ENCODE measurements at regions not wholly inside any gene's neighbourhood (a gene's known extent, or its start where the extent isn't known, plus 50 kb on each side); places are given as distances from the start of the nearest gene placed in this dataset.

DNA sequence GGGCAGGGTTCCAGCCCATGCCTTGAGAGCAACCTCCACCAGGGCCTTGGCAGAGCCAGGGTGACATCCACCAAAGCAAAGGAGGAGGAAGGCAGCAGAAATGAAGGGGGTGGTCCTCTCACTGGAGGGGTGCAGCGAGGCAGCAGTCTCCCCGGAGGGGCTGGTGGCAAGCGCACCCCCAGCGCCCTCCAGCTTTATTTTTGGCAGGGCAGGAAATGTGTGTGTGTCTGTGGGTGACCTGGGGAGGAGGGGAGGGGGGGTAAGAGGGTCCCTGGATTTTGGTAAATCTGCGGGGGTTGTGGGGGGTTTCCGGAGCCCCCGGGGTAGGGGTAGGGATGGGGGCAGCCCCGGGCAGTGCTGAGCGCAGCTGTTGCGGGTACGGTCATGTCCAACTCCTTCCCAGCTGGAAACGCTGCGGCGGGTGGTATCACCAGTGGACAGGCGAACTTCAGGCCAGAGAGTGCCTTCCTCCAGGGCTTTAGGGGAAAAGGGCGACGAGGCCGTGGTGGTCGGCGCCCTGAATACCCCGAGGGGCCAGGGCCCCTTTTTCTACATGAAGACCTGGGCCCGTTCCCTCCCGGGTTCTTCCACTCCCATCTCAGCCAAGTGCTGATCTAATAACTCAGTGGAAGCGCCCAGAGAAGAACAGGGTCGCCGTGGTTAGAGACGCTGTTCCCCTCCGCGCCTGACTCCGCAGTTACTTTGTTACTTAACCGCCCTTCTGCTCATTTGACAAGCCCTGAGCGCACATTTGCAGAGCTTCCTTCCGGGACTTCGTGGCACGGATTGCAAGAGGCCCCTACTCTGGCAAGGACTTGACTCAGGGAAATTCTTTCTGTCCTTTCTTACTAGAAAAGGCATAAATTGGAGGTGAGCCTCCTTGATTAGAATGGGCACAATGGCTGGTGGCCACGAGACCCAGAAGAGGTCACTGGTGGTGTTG, 55.2 kb downstream of the FOS start:
- Mint-ChIP-seq H3K36me3 (ENCODE audit: low read depth) (no peaks in the 10 kb centered on the region), H3K4me3 (peak overlapping the region; percentile 70), H3K27me3 (no peaks in the 10 kb centered on the region), H3K27ac (peak overlapping the region; percentile 85), H3K9me3 (no peaks in the 10 kb centered on the region), H3K4me1 (ENCODE audit: low read depth) (peaks cover 34% of the 10 kb centered on the region)

DNA sequence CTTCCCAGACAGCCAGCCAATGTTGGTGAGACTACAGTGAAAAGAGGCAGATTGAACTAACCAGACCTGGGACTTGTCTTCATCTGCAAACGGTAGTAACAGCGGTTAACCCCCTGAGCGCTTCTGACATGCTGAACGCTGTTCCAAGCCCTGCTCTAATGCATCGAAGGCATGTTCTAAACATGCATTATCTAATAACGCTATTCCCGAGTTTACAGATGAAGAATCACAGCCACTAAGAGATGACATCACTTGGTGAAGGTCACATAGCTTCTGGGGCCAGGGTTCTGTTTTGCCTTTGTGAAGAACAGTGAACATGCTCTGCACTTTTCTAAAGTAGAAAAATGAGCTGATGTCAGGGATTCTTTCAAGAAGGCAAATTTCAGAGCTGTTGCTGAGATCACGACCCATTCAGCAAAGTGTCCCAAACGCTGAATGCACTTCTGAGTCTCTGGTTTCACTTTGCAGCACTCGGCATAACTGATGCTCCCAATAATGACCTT, 56.0 kb downstream of the FOS start:
- H3K36me3 Mint-ChIP-seq (ENCODE audit: low read depth): no peaks in the 10 kb centered on the region
- peaks cover 34% of the 10 kb centered on the region for H3K4me1 Mint-ChIP-seq (ENCODE audit: low read depth)
- no peaks in the 10 kb centered on the region for H3K27me3 Mint-ChIP-seq
- peak overlapping the region; percentile 85 for H3K27ac Mint-ChIP-seq
- peak overlapping the region; percentile 70 for H3K4me3 Mint-ChIP-seq
- H3K9me3 Mint-ChIP-seq: no peaks in the 10 kb centered on the region

DNA sequence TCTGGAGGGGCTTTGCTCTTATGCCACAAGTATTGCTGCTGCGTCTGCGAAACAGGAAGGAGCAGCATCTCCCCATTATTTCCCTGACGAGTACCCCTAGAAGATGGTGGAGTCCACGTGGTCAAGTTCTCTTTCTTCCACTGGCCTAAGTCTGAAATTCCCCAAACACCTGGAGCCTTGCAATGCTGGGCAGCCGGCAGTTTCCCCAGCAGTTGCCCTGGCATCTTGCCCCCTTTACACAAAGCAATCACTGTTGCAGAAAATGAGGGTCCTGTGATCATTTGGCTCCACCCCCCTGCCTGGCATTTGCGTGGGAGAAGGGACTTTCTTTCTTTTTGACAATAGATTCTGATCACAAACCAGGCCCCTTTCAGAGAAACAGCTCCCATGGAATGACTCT, 56.9 kb downstream of the FOS start:
- peaks cover 34% of the 10 kb centered on the region for H3K4me1 Mint-ChIP-seq (ENCODE audit: low read depth)
- H3K27me3 Mint-ChIP-seq: no peaks in the 10 kb centered on the region
- no peak overlapping the region for H3K27ac Mint-ChIP-seq
- H3K4me3 Mint-ChIP-seq: no peak overlapping the region
- H3K36me3 Mint-ChIP-seq (ENCODE audit: low read depth): no peaks in the 10 kb centered on the region
- H3K9me3 Mint-ChIP-seq: no peaks in the 10 kb centered on the region

DNA sequence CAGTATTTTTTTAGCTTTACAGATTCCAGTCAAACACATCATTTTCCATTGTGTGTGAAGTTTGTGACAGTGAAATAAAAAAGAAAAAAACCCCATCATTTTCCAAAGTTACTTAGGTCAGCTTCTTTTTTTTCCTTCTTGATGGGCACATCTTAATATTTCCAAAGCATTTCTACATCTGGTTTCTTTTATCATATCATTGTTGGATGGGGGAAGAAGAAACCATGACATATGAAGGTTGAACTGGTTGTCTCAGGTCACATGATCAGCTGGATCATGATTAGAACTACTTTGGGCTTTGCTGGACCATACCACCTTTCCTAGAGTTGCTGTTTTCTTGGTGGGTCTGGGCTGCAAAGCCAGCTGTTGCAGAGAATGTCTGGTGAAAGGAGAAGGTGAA, 59.8 kb downstream of the FOS start:
- Mint-ChIP-seq H3K27me3 (no peaks in the 10 kb centered on the region), H3K4me3 (no peak overlapping the region), H3K36me3 (ENCODE audit: low read depth) (no peaks in the 10 kb centered on the region), H3K27ac (no peak overlapping the region), H3K9me3 (no peaks in the 10 kb centered on the region), H3K4me1 (ENCODE audit: low read depth) (peaks cover 30% of the 10 kb centered on the region)

DNA sequence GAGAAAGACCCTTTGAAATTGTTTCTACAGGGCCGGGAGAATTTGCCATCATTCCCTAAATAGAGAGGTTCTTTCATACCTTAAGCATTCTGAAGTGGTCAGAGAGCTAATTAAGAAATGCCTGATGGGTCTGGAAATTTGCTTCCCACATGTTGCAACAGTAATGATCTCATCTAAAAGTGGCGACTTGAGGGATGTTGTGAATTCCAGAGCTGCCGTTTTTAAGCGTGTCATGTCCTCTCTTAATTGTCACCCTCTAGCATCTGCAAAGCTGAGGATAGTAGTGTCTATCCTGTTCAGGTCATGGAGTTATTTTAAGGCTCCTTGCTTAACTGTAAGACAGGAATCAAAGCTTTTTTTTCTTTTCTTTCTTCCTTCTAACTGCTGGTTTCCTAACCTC, 60.4 kb downstream of the FOS start:
- Mint-ChIP-seq H3K27ac (no peak overlapping the region), H3K9me3 (no peaks in the 10 kb centered on the region), H3K4me3 (no peak overlapping the region), H3K36me3 (ENCODE audit: low read depth) (no peaks in the 10 kb centered on the region), H3K27me3 (no peaks in the 10 kb centered on the region), H3K4me1 (ENCODE audit: low read depth) (peaks cover 23% of the 10 kb centered on the region)

DNA sequence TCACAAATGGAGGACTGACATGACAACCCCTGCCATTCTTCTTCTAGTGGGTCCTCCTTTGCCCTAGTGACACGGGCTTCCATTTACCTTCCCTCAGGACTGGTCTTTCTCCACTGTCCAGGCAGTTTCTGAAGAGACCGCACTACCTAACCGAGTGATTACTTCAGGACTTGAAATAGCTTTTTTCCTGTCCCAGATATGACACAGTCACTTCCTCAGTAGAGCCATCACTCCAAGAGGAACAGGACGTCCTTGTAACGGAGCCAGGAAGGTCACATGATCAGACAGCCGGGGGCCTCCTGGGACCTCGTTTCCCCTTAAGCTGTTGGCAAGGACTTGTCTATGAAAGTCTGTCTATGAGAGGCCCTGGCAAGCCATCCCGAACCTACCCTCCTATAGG, 62.3 kb downstream of the FOS start:
- Mint-ChIP-seq H3K36me3 (ENCODE audit: low read depth) (no peaks in the 10 kb centered on the region), H3K4me3 (no peak overlapping the region), H3K27ac (no peak overlapping the region), H3K27me3 (no peaks in the 10 kb centered on the region), H3K4me1 (ENCODE audit: low read depth) (peaks cover 6% of the 10 kb centered on the region), H3K9me3 (no peaks in the 10 kb centered on the region)

DNA sequence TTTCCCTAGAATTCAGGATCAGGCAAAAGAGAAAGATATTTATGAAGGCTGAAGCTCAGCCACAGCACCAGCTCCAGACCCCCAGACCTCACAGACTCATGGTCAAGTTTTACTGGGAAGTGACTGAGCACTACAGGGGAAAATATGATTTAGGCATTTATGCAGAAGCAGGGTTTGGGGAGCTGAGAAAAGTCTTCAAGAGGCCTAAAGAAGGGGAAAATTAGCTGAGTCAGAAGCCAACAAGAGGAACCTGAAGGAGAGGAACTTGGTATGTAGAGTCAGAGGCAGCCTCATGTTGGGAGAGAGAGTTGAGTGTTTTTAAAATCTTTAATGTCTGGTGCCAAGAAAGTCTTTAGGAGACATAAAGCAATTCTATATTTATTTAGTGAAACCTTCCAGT, 63.0 kb downstream of the FOS start:
- Mint-ChIP-seq H3K27me3 (no peaks in the 10 kb centered on the region), H3K4me3 (no peak overlapping the region), H3K9me3 (no peaks in the 10 kb centered on the region), H3K27ac (no peak overlapping the region), H3K36me3 (ENCODE audit: low read depth) (no peaks in the 10 kb centered on the region), H3K4me1 (ENCODE audit: low read depth) (peaks cover 6% of the 10 kb centered on the region)

DNA sequence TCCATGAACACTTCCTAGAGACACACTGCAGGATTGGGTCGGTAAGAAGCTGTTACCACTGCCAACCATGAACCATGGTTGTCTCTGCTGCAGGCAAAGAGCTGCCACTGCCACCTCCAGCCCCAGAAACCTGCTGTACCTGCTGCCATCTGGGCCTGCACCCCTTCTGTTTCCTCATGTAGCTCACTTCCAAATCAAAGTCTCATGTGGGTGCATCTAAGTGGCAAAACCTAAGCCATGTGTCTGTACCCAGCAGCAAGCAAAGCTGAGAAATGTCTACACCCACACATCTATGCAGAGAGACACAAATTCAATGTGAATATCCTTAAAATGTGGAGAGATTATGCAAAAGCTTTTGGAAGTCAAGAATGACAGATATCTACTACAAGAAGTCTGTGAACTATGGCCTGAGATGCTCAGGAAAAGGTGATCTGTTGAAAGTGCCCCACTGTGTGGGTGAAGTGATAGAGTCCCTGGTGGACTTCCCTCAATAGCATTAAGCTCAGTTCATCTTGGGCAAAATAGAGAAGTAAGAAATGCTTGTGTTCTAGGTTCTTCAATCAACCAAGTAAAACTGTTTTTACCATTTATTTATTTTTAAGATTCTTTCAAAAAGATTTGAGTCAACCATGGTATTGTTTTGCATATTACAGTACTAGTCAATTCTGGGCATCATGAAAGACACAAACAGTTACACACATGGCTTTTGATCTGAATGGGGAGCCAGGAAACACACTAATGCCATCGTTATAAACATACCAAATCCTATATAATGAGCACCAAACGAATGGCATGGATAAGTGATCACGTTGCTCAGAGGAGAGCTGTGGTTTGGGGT, 64.4 kb downstream of the FOS start:
- Mint-ChIP-seq H3K4me3 (no peak overlapping the region), H3K27ac (no peak overlapping the region), H3K36me3 (ENCODE audit: low read depth) (no peaks in the 10 kb centered on the region), H3K27me3 (no peaks in the 10 kb centered on the region), H3K4me1 (ENCODE audit: low read depth) (peaks cover 6% of the 10 kb centered on the region), H3K9me3 (no peaks in the 10 kb centered on the region)

DNA sequence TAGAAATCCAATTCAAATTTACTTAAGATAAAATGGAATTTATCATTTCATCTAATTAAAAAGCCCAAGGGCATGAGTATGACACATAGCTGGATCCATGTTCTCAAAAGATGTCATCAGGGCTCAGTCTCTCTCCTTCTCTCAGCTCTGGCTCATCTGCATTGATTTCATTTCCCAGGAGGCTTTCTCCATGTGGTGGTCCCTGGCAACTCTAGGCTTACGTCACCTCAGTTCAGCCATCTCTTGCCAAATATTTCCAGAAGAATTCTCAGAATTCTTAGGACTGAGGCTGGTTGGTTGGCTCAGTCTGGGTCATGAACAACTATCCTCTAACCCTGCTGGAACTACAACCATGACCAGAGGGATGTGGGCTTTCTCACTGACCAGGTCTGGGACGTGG, 65.3 kb downstream of the FOS start:
- Mint-ChIP-seq H3K4me3 (no peak overlapping the region), H3K27ac (no peak overlapping the region), H3K27me3 (no peaks in the 10 kb centered on the region), H3K9me3 (no peaks in the 10 kb centered on the region), H3K4me1 (ENCODE audit: low read depth) (peaks cover 6% of the 10 kb centered on the region), H3K36me3 (ENCODE audit: low read depth) (no peaks in the 10 kb centered on the region)

DNA sequence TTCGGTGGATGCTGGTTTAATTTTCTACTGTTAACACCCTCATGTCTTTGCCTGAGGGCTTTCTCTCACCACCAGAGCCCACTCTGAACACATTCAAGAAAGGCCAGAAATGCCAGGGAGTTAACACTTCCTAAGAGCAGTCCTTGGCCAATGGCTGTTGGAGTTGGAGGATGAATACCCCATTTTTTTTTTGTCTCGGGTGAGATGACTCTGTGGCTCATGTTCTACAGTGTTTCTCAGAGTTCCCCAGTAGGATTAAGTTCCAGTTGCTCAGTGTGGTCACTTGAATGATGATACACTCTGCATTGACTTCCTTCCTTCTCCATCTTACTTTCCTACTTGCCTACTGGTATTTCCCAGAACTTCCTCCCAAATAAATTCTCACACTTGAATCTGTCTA, 65.8 kb downstream of the FOS start:
- Mint-ChIP-seq H3K4me3 (no peak overlapping the region), H3K36me3 (ENCODE audit: low read depth) (no peaks in the 10 kb centered on the region), H3K4me1 (ENCODE audit: low read depth) (peaks cover 6% of the 10 kb centered on the region), H3K27me3 (no peaks in the 10 kb centered on the region), H3K9me3 (peaks cover under 1% of the 10 kb centered on the region), H3K27ac (no peak overlapping the region)

DNA sequence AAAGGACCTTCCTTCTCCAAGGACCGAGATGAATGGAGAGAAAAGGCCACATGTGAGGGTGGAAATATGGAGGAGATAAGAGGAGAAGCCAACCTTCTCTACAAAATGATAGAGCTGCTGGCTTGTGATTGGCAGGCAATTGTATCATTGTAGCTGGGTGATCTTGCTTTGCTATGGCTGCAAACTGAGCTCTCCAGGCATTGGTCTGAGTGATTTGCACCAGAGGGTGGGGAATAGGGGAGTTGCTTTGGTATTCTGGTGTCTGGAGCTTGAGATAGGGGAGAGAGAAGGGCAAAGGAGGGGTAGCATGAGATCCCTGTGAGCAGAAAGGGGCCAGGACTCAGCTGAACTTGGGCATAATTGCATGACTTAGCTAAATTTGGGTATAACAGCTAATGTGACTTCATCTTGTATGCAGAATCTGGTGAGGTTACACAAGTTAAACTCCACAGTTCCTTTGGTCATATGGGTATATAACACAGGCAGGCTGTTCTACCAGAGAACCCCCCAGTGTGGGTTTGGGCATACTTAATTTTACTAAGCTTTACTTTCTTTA, 72.0 kb downstream of the FOS start:
- no peaks in the 10 kb centered on the region for H3K36me3 Mint-ChIP-seq (ENCODE audit: low read depth)
- no peak overlapping the region for H3K27ac Mint-ChIP-seq
- H3K27me3 Mint-ChIP-seq: no peaks in the 10 kb centered on the region
- H3K4me3 Mint-ChIP-seq: no peak overlapping the region
- H3K4me1 Mint-ChIP-seq (ENCODE audit: low read depth): no peaks in the 10 kb centered on the region
- H3K9me3 Mint-ChIP-seq: peaks cover 5% of the 10 kb centered on the region

DNA sequence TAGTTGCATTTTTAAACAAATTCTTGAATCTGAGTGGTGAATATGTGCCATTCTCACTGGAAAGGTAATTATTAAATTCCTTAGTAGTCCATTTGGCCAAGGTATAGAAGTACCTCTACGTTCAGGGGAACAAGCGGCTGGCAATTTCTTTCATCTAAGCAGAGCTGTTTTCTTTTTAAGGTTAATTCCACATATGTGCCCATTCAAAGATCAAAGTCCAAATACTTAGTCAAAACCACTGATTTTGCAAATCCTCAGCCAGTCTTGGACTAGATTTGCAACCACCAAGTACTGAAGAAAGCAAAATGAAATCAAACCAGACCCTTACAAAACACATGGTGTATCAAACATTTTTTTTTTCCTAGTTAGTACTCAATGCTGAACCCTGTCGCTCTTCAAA, 68.7 kb upstream of the JDP2 start:
- no peaks in the 10 kb centered on the region for H3K36me3 Mint-ChIP-seq (ENCODE audit: low read depth)
- no peaks in the 10 kb centered on the region for H3K4me1 Mint-ChIP-seq (ENCODE audit: low read depth)
- no peak overlapping the region for H3K27ac Mint-ChIP-seq
- no peak overlapping the region for H3K4me3 Mint-ChIP-seq
- no peaks in the 10 kb centered on the region for H3K9me3 Mint-ChIP-seq
- no peaks in the 10 kb centered on the region for H3K27me3 Mint-ChIP-seq

DNA sequence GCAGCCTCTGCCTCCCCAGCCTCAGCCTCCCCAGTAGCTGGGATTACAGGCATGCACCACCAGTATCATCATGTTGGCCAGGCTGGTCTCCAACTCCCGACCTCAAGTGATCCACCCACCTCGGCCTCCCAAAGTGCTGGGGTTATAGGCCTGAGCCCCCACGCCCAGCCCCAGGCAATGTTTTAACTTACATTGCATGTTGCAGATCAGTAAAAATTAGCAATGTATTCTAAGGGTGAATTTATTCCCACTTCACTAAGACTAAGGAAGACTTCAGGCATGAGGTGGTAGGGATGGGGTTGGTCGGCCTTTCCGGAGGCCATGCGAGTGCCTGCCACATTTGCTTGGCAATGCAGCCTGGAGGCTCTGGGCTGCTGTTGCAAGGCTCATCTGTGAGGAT, 66.8 kb upstream of the JDP2 start:
- no peak overlapping the region for H3K27ac Mint-ChIP-seq
- H3K9me3 Mint-ChIP-seq: no peaks in the 10 kb centered on the region
- no peak overlapping the region for H3K4me3 Mint-ChIP-seq
- H3K27me3 Mint-ChIP-seq: no peaks in the 10 kb centered on the region
- H3K36me3 Mint-ChIP-seq (ENCODE audit: low read depth): no peaks in the 10 kb centered on the region
- peaks cover 4% of the 10 kb centered on the region for H3K4me1 Mint-ChIP-seq (ENCODE audit: low read depth)

DNA sequence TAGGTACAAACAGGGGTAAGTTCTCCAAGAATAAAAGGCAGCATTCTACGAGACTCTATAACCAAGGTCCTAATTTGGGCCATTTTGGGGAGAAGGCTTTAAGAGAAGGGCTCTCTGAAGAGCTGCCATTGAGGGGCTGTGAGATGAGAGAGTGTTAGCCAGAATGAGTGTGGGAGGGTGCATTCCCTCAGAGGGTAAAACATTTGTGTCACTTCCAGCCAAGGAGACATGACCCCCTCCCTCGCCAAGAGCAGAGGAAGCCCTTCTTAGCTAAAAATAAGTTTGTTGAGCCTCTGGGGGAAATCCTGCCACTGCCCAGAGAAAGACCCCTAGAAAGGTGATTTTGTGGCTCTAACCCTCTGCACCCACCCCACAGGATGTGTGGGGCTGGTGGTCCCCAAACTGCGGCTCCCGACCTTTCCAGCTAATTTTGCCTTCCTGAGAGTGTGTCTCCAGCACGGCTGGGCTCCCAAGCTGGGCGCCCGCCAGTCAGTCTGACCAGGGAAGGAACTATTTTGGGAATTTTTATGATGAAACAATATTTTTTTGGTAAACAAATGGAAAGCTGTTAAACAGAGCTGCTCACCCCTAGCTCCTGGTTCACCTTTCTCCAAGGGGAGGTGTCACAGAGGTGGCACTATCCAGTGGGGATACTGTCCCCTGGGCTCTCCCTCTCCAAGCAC, 65.9 kb upstream of the JDP2 start:
- no peak overlapping the region for H3K4me3 Mint-ChIP-seq
- H3K4me1 Mint-ChIP-seq (ENCODE audit: low read depth): peaks cover 4% of the 10 kb centered on the region
- H3K27ac Mint-ChIP-seq: no peak overlapping the region
- peaks cover 3% of the 10 kb centered on the region for H3K27me3 Mint-ChIP-seq
- no peaks in the 10 kb centered on the region for H3K36me3 Mint-ChIP-seq (ENCODE audit: low read depth)
- no peaks in the 10 kb centered on the region for H3K9me3 Mint-ChIP-seq

All from stimulated activated naive CD8-positive, alpha-beta T cell treated with anti-CD3 and anti-CD28 coated beads, Interleukin-15, Interleukin-2, amounts not matched to agents 100 ng/mL and 50 ng/mL, for 24 hours (primary cell).